ENCODE measurements at regions not wholly inside any gene's neighbourhood (a gene's known extent, or its start where the extent isn't known, plus 50 kb on each side); places are given as distances from the start of the nearest gene placed in this dataset.

DNA sequence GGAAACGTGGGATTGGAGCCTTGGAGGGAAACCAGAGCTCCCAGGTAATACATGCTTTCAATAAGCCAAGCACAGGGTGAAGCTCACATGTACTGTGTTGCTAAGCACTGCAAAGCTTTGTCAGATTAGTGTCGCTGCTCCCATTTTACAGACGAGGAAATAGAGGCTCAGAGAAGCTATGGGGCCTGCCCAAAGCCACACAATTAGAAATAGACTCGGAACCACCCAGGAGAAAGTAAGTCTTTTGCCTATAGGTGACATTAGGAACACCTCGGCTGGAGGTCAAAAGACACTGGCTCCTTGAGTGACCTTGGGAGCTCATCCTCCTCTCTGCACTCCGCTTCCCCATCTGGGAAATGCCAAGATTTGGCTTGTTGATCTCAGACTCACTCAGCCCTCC lies 175.6 kb upstream of the ZC3H12A start:
- Mint-ChIP-seq H3K36me3 (ENCODE audit: insufficient read depth, unreplicated experiment) (no peaks in the 10 kb centered on the region), H3K9me3 (ENCODE audit: low read depth, unreplicated experiment) (no peaks in the 10 kb centered on the region), H3K27ac (ENCODE audit: unreplicated experiment) (no peak overlapping the region), H3K4me3 (ENCODE audit: low read depth, unreplicated experiment) (no peak overlapping the region), H3K27me3 (ENCODE audit: unreplicated experiment) (peaks cover 100% of the 10 kb centered on the region), H3K4me1 (ENCODE audit: low read depth, unreplicated experiment) (no peaks in the 10 kb centered on the region)
- TF ChIP-seq, protein P1, sequence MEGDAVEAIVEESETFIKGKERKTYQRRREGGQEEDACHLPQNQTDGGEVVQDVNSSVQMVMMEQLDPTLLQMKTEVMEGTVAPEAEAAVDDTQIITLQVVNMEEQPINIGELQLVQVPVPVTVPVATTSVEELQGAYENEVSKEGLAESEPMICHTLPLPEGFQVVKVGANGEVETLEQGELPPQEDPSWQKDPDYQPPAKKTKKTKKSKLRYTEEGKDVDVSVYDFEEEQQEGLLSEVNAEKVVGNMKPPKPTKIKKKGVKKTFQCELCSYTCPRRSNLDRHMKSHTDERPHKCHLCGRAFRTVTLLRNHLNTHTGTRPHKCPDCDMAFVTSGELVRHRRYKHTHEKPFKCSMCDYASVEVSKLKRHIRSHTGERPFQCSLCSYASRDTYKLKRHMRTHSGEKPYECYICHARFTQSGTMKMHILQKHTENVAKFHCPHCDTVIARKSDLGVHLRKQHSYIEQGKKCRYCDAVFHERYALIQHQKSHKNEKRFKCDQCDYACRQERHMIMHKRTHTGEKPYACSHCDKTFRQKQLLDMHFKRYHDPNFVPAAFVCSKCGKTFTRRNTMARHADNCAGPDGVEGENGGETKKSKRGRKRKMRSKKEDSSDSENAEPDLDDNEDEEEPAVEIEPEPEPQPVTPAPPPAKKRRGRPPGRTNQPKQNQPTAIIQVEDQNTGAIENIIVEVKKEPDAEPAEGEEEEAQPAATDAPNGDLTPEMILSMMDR (IDR thresholded peaks at IDR 0.05; ENCODE audit: unreplicated experiment) = no peak
- no TSS peak for BruUV-seq (replicated peaks)
- CTCF ChIA-PET = no interaction called here
- DNase-seq = no peak
- intact Hi-C loops (cut with micrococcal nuclease; ENCODE audit: unreplicated experiment) = no loop called here

DNA sequence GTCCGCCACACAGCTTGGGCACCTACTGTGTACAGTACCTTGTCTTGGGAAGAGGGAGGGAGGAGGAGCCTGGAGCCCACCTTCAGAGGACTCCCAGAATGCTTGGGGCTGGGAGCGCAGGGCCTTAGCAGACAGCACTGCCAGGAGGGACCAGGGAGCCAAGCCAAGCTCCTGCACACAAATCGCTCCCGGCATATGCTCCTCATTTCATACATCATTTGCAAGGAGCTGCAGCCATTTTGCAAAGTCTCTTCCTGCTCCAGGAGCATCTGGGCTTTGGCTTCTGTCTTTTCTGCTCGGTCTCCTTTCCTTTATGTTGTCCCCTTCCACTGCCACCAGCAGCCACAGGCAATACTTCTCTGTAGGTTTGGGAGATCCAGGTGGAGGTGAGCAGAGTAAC lies 175.2 kb upstream of the ZC3H12A start:
- Mint-ChIP-seq H3K27me3 (ENCODE audit: unreplicated experiment) (peaks cover 100% of the 10 kb centered on the region), H3K9me3 (ENCODE audit: low read depth, unreplicated experiment) (no peaks in the 10 kb centered on the region), H3K4me3 (ENCODE audit: low read depth, unreplicated experiment) (no peak overlapping the region), H3K4me1 (ENCODE audit: low read depth, unreplicated experiment) (no peaks in the 10 kb centered on the region), H3K27ac (ENCODE audit: unreplicated experiment) (no peak overlapping the region), H3K36me3 (ENCODE audit: insufficient read depth, unreplicated experiment) (no peaks in the 10 kb centered on the region)
- CTCF ChIA-PET = no interaction called here
- no TSS peak for BruUV-seq (replicated peaks)
- intact Hi-C loops (cut with micrococcal nuclease; ENCODE audit: unreplicated experiment) = no loop called here
- TF ChIP-seq, protein P1 (IDR thresholded peaks at IDR 0.05; ENCODE audit: unreplicated experiment) = no peak
- DNase-seq = no peak

DNA sequence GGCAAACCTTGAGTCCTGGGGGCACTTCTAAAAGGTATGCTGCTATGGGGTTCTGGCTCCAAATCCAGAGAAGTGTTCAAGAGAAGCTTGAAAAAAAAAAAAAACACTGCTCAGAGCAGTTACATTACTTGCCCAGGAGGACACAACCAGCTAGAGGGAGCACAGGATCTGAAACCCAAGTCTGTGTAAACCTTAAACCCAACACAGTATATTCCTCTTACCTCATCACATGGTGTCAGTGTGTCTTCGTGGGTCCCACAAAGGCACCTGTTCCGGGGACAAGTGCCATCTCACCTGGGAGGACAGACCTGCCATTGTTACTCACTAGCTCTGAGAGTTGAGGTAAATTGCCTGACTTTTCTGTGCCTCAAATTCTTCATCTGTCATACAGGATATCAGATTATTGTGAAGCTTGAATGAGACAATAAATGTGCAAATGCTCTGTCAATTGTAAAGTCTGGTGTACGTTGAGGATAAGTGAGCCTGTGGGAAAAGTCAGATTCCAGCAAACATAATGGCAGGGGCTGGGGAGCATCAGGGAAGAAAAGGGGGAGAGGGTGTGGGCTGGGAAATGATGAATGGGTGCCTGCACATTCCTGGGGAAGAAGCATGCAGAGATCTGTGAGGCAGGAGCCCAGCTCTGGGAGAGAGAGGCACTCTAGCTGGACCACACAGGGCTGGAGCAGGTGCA lies 170.4 kb upstream of the ZC3H12A start:
- H3K4me1 Mint-ChIP-seq (ENCODE audit: low read depth, unreplicated experiment) = no peaks in the 10 kb centered on the region
- BruUV-seq (replicated peaks) = no TSS peak
- H3K36me3 Mint-ChIP-seq (ENCODE audit: insufficient read depth, unreplicated experiment) = no peaks in the 10 kb centered on the region
- CTCF ChIA-PET = no interaction called here
- TF ChIP-seq, protein P1 (IDR thresholded peaks at IDR 0.05; ENCODE audit: unreplicated experiment) = no peak
- no peak overlapping the region for H3K4me3 Mint-ChIP-seq (ENCODE audit: low read depth, unreplicated experiment)
- H3K9me3 Mint-ChIP-seq (ENCODE audit: low read depth, unreplicated experiment) = no peaks in the 10 kb centered on the region
- intact Hi-C loops (cut with micrococcal nuclease; ENCODE audit: unreplicated experiment) = no loop called here
- DNase-seq = no peak
- H3K27ac Mint-ChIP-seq (ENCODE audit: unreplicated experiment) = no peak overlapping the region
- peaks cover 100% of the 10 kb centered on the region for H3K27me3 Mint-ChIP-seq (ENCODE audit: unreplicated experiment)

DNA sequence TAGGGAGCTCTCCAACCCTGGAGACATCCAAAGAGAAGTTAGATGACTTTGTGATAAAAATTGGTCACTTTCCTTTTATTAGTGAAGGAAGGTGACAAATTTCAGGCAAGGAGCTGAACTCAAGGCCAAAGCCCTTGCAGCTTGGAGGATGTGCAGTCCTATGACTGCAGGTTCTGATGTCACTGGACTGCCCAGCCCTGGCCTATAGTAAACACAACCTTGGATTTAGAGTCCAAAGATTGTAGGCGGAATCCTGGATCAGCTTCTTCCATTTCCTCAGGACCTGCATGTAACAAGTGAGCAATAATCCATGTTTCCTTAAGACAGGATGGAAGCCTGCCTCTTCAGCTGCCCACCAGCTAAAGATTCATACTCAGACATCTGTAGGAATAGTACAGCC lies 169.3 kb upstream of the ZC3H12A start:
- CTCF ChIA-PET = no interaction called here
- no TSS peak for BruUV-seq (replicated peaks)
- H3K36me3 Mint-ChIP-seq (ENCODE audit: insufficient read depth, unreplicated experiment) = no peaks in the 10 kb centered on the region
- H3K27me3 Mint-ChIP-seq (ENCODE audit: unreplicated experiment) = peaks cover 100% of the 10 kb centered on the region
- DNase-seq = no peak
- no peak overlapping the region for H3K27ac Mint-ChIP-seq (ENCODE audit: unreplicated experiment)
- no peaks in the 10 kb centered on the region for H3K9me3 Mint-ChIP-seq (ENCODE audit: low read depth, unreplicated experiment)
- no peak overlapping the region for H3K4me3 Mint-ChIP-seq (ENCODE audit: low read depth, unreplicated experiment)
- no peaks in the 10 kb centered on the region for H3K4me1 Mint-ChIP-seq (ENCODE audit: low read depth, unreplicated experiment)
- intact Hi-C loops (cut with micrococcal nuclease; ENCODE audit: unreplicated experiment) = no loop called here
- TF ChIP-seq, protein P1 (IDR thresholded peaks at IDR 0.05; ENCODE audit: unreplicated experiment) = no peak
